ENCODE measurements at regions not wholly inside any gene's neighbourhood (a gene's known extent, or its start where the extent isn't known, plus 50 kb on each side); places are given as distances from the start of the nearest gene placed in this dataset.

DNA sequence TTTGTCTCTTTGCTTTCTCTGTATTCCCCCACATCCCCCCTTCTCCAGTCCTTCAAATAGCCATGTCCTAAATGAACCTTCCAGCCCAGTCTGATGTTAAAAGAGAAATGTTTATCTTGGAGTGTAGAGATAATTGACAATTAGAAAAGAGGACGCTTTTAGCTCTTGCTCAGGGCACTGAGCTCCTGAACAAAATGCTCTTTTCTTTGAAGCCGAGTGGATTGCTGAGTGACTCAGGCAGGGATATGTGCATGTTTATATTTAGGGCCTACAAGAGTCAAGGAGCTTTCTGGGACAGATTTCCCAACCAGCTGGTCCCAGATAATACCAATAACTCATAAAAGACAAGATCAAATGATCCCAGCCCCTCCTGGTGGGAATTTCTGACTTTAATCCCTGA, 88.0 kb upstream of the SETBP1 start:
- no peak for DNase-seq (ENCODE audit: extremely low spot score, unreplicated experiment)
- H3K27ac Mint-ChIP-seq: no peak overlapping the region

DNA sequence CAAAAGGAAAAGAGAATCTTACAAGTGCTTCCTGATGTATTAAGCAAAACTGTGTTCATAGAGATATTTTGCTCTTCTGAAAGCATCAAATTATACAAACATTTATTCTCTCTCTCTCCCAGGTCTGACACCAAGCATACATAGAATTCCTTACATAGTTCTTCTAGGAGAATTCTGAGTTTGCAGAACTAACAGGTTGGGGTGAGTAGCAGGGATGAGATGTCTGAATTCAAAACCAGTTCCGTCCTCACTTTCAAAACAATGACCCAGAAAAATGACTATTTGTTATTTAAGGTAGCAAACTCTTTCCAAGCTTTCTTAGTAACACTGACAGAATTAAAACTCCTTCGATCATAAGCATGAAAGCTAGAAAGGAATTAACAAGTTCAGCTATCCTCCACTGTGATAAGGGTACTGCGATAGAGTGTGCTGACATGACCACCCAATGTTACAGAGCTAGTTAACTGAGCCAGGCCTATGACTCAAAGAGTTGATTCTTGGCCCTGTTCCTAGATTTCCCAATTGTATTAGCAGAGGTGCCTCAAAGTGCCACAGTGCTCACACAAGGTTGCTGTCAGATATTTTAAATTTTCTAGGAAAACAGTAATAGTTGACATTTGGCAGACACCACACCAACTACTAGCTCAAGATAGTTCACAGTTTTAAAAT, 85.8 kb upstream of the SETBP1 start:
- TF ChIP-seq CTCF (conservative IDR thresholded peaks at IDR 0.05): no peak
- no peaks in the 10 kb centered on the region for H3K36me3 Mint-ChIP-seq

More for the DNA sequence above, 88.0 kb upstream of the SETBP1 start:
- Mint-ChIP-seq H3K4me3 (no peak overlapping the region), H3K36me3 (no peaks in the 10 kb centered on the region), H3K9me3 (peaks cover 10% of the 10 kb centered on the region), H3K4me1 (ENCODE audit: unreplicated experiment) (peaks cover 15% of the 10 kb centered on the region), H3K27me3 (no peaks in the 10 kb centered on the region)
- no peak for TF ChIP-seq CTCF (conservative IDR thresholded peaks at IDR 0.05)

DNA sequence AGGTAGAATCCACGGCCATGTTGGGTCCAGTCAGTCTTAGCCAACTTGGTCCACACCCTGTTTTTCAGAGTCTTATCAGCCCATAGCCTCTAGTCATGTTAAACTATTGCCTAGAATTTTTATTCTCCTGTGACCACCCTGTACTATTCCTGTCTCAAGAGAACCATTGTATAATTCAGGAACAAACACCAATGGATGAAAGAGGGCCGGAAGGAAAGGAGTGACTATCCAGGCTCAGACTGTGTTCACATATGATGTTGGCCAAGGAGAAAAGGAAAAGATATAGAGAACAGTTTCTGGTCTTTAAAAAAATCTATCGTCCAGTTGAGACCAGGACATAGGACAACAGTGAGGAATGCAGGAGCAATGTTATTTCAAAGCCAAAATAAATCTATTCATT, 82.9 kb upstream of the SETBP1 start:
- no peak for TF ChIP-seq CTCF (conservative IDR thresholded peaks at IDR 0.05)
- H3K36me3 Mint-ChIP-seq: no peaks in the 10 kb centered on the region
- H3K4me3 Mint-ChIP-seq: no peak overlapping the region
- no peaks in the 10 kb centered on the region for H3K27me3 Mint-ChIP-seq
- DNase-seq (ENCODE audit: extremely low spot score, unreplicated experiment): no peak
- peaks cover 8% of the 10 kb centered on the region for H3K9me3 Mint-ChIP-seq
- no peak overlapping the region for H3K27ac Mint-ChIP-seq
- peaks cover 27% of the 10 kb centered on the region for H3K4me1 Mint-ChIP-seq (ENCODE audit: unreplicated experiment)

More for the DNA sequence above, 85.8 kb upstream of the SETBP1 start:
- H3K4me3 Mint-ChIP-seq: no peak overlapping the region
- H3K4me1 Mint-ChIP-seq (ENCODE audit: unreplicated experiment): peaks cover 17% of the 10 kb centered on the region
- H3K27me3 Mint-ChIP-seq: no peaks in the 10 kb centered on the region
- peaks cover 6% of the 10 kb centered on the region for H3K9me3 Mint-ChIP-seq
- DNase-seq (ENCODE audit: extremely low spot score, unreplicated experiment): no peak
- no peak overlapping the region for H3K27ac Mint-ChIP-seq

GRCh38 chr18:44598514-44598913, 82.2 kb upstream of the SETBP1 start:
- peaks cover 8% of the 10 kb centered on the region for H3K9me3 Mint-ChIP-seq
- H3K27ac Mint-ChIP-seq: no peak overlapping the region
- H3K27me3 Mint-ChIP-seq: no peaks in the 10 kb centered on the region
- DNase-seq (ENCODE audit: extremely low spot score, unreplicated experiment): no peak
- peaks cover 30% of the 10 kb centered on the region for H3K4me1 Mint-ChIP-seq (ENCODE audit: unreplicated experiment)
- H3K36me3 Mint-ChIP-seq: no peaks in the 10 kb centered on the region
- no peak overlapping the region for H3K4me3 Mint-ChIP-seq
- no peak for TF ChIP-seq CTCF (conservative IDR thresholded peaks at IDR 0.05)

DNA sequence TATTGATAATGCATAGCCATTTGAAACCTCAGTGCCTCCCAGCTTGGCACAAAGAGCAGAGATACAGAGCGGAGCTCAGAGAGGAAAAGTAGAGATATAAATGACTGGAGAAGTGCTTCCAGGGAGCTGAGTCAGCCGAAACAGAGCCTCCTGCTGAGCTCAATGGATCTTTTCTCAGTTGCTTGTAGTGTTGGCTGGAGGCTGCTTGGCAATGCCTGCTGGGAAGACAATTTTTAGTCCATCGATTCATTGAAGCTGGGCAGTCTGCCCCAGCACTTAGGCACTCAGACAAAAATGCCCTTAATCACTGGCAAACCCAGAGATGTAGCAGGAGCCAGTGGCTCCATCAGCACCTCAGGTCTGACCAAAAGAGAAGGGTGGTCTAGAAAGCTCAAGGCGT, 81.3 kb upstream of the SETBP1 start:
- H3K9me3 Mint-ChIP-seq: peaks cover 8% of the 10 kb centered on the region
- no peak for DNase-seq (ENCODE audit: extremely low spot score, unreplicated experiment)
- no peak overlapping the region for H3K27ac Mint-ChIP-seq
- peaks cover 30% of the 10 kb centered on the region for H3K4me1 Mint-ChIP-seq (ENCODE audit: unreplicated experiment)
- no peak for TF ChIP-seq CTCF (conservative IDR thresholded peaks at IDR 0.05)
- H3K4me3 Mint-ChIP-seq: no peak overlapping the region
- no peaks in the 10 kb centered on the region for H3K27me3 Mint-ChIP-seq
- no peaks in the 10 kb centered on the region for H3K36me3 Mint-ChIP-seq
